WTC11 (cell line): ENCODE measurements at regions not wholly inside any gene's neighbourhood (a gene's known extent, or its start where the extent isn't known, plus 50 kb on each side); places are given as distances from the start of the nearest gene placed in this dataset.

Experiments used
- ATAC-seq: fragments of 200-7000 bp; cut with Tn5 transposase; 2 replicates; pipeline ENCODE4 v1.10.0; 2021; ENCODE audit warnings: mild to moderate bottlenecking, moderate library complexity
- CTCF ChIA-PET: fragments of 300-600 bp; sonication (Branson Sonifier 250); formaldehyde crosslinking; loops from one replicate; lab custom pipeline; 2021; ENCODE audit warnings: antibody characterized with exemption; lab: Charles Lee
- POLR2A ChIA-PET: fragments of 350-600 bp; sonication (Branson Sonifier 250); formaldehyde crosslinking; loops from one replicate; lab custom pipeline; 2021; ENCODE audit warnings: antibody characterized with exemption; lab: Charles Lee
- DNase-seq: peaks from one replicate; pipeline ENCODE4 v3.0.0; 2021; ENCODE audit warnings: low spot score
- H3K27ac Mint-ChIP-seq: 2 replicates; pipeline ENCODE4 v1.8.0; 2021; ENCODE audit warnings: mixed read lengths
- H3K27me3 Mint-ChIP-seq: 2 replicates; pipeline ENCODE4 v1.8.0; 2021; ENCODE audit warnings: low read depth, mild to moderate bottlenecking, moderate library complexity, mixed read lengths
- H3K36me3 Mint-ChIP-seq: 2 replicates; pipeline ENCODE4 v1.8.0; 2021; ENCODE audit warnings: mixed read lengths
- H3K4me1 Mint-ChIP-seq: 2 replicates; pipeline ENCODE4 v1.8.0; 2022; ENCODE audit warnings: mixed read lengths
- H3K4me3 Mint-ChIP-seq: 2 replicates; pipeline ENCODE4 v1.8.0; 2021; ENCODE audit warnings: mild to moderate bottlenecking, moderate library complexity, mixed read lengths
- H3K9me3 Mint-ChIP-seq: 2 replicates; pipeline ENCODE4 v1.8.0; 2021; ENCODE audit warnings: mixed read lengths
- CREB1 ChIP-seq: sonication (generic); formaldehyde crosslinking; IDR thresholded peaks from 2 replicates; pipeline ENCODE4 v1.8.0; 2023; ENCODE audit warnings: mild to moderate bottlenecking, missing genetic modification reagents
- CREM ChIP-seq: sonication (generic); formaldehyde crosslinking; IDR thresholded peaks from 2 replicates; pipeline ENCODE4 v1.8.1; 2022; ENCODE audit warnings: mild to moderate bottlenecking, missing genetic modification reagents, moderate library complexity
- E2F5 ChIP-seq: sonication (generic); formaldehyde crosslinking; IDR thresholded peaks from 2 replicates; pipeline ENCODE4 v1.8.1; 2022; ENCODE audit warnings: mild to moderate bottlenecking, moderate library complexity, missing genetic modification reagents
- ESRRA ChIP-seq: sonication (generic); formaldehyde crosslinking; IDR thresholded peaks from 2 replicates; pipeline ENCODE4 v1.8.1; 2022; ENCODE audit warnings: mild to moderate bottlenecking, missing genetic modification reagents, borderline replicate concordance
- FOXP4 ChIP-seq: sonication (generic); formaldehyde crosslinking; IDR thresholded peaks from 2 replicates; pipeline ENCODE4 v1.8.0; 2022; ENCODE audit warnings: mild to moderate bottlenecking, missing genetic modification reagents
- HMGA2 ChIP-seq: fragments of 250-450 bp; sonication (Bioruptor Pico); IDR thresholded peaks from 2 replicates; pipeline ENCODE4 v1.4.0; 2021; ENCODE audit warnings: mild to moderate bottlenecking, moderate library complexity
- IRF1 ChIP-seq: sonication (generic); formaldehyde crosslinking; IDR thresholded peaks from 2 replicates; pipeline ENCODE4 v1.8.0; 2023; ENCODE audit warnings: missing genetic modification reagents
- IRF2 ChIP-seq: sonication (generic); formaldehyde crosslinking; IDR thresholded peaks from 2 replicates; pipeline ENCODE4 v1.8.0; 2022; ENCODE audit warnings: low read depth, missing genetic modification reagents, borderline replicate concordance
- NFE2L1 ChIP-seq: sonication (generic); formaldehyde crosslinking; IDR thresholded peaks from 2 replicates; pipeline ENCODE4 v1.8.1; 2023; ENCODE audit warnings: missing genetic modification reagents
- SMAD4 ChIP-seq: sonication (generic); formaldehyde crosslinking; IDR thresholded peaks from 2 replicates; pipeline ENCODE4 v1.8.0; 2022; ENCODE audit warnings: mild to moderate bottlenecking, missing genetic modification reagents
- SOX15 ChIP-seq: fragments of 250-450 bp; sonication (Bioruptor Pico); IDR thresholded peaks from 2 replicates; pipeline ENCODE4 v1.9.0; 2021; ENCODE audit warnings: mild to moderate bottlenecking
- TP53 ChIP-seq: sonication (generic); formaldehyde crosslinking; IDR thresholded peaks from 2 replicates; pipeline ENCODE4 v1.8.1; 2023; ENCODE audit warnings: mild to moderate bottlenecking, missing genetic modification reagents
- USF2 ChIP-seq: sonication (generic); formaldehyde crosslinking; IDR thresholded peaks from 2 replicates; pipeline ENCODE4 v1.8.1; 2023; ENCODE audit warnings: mild to moderate bottlenecking, missing genetic modification reagents, moderate library complexity
- ZNF281 ChIP-seq: sonication (generic); formaldehyde crosslinking; IDR thresholded peaks from 2 replicates; pipeline ENCODE4 v1.8.0; 2023; ENCODE audit warnings: mild to moderate bottlenecking, missing genetic modification reagents
- ZNF425 ChIP-seq: fragments of 250-450 bp; sonication (Bioruptor Pico); conservative IDR thresholded peaks from 2 replicates; pipeline ENCODE4 v1.9.0; 2021; ENCODE audit warnings: mild to moderate bottlenecking

GRCh38 chr10:129032372-129033313 lies 434.4 kb upstream of the MGMT start (continued):
- TF ChIP-seq E2F5 (no peak), IRF1 (CRISPR knock-in tag) (no peak), ZNF281 (CRISPR knock-in tag) (no peak)

GRCh38 chr10:129033340-129033739 lies 433.7 kb upstream of the MGMT start:
- Mint-ChIP-seq H3K9me3 (no peaks in the 10 kb centered on the region), H3K27me3 (no peaks in the 10 kb centered on the region), H3K27ac (no peak overlapping the region), H3K4me1 (peaks cover 43% of the 10 kb centered on the region), H3K4me3 (no peak overlapping the region), H3K36me3 (no peaks in the 10 kb centered on the region)
- POLR2A ChIA-PET, result interaction anchor here (1.0 kb wide), 1 partner anchor 27 kb away, joined by 3 read pairs; no protein-coding TSS in a partner anchor
- DNase-seq (no peak), ATAC-seq (no peak)
- TF ChIP-seq FOXP4 (CRISPR knock-in tag) (no peak), HMGA2 (CRISPR knock-in tag) (no peak), TP53 (CRISPR knock-in tag) (no peak), SMAD4 (no peak), CREB1 (CRISPR knock-in tag) (no peak), USF2 (no peak), SOX15 (CRISPR knock-in tag) (no peak), NFE2L1 (CRISPR knock-in tag) (no peak), ESRRA (CRISPR knock-in tag) (no peak), CREM (CRISPR knock-in tag) (no peak), IRF2 (CRISPR knock-in tag) (no peak), ZNF425 (CRISPR knock-in tag) (no peak)
- CTCF ChIA-PET, result interaction anchor here (1.2 kb wide), 1 partner anchor 299 kb away, joined by 4 read pairs; no protein-coding TSS in a partner anchor
